ENCODE measurements at regions not wholly inside any gene's neighbourhood (a gene's known extent, or its start where the extent isn't known, plus 50 kb on each side); places are given as distances from the start of the nearest gene placed in this dataset.

DNA sequence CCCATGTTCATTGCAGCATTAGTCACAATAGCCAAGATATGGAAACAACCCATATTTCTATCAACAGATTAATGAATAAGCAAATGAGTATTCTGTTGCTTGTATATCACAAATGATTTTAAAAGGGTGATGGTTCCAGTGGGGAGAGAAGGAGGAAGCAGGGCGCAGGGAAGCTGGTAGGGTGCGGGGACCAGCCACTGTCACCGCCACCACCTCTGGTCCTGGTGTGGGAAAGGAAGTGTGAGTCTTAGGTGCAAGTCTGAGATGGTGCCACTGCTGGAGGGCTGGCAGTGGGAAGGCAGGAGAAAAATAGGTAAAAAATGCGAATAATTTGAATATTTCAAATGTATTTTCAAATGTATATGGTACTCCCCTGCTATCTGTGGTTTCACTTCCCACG lies 286.8 kb upstream of the DDX53 start:
- no peaks in the 10 kb centered on the region for H3K36me3 ChIP-seq (ENCODE audit: control insufficient read depth in 1 of 2, insufficient read depth in 2 of 2, low read length in 1 of 2)
- ATAC-seq (ENCODE audit: low FRiP score), result no peak
- 71 to 90% methylated on average over 5 of the region's 5 CpGs for WGBS, 2 donors
- no peaks in the 10 kb centered on the region for H3K27me3 ChIP-seq (ENCODE audit: control insufficient read depth in 1 of 2, insufficient read depth in 2 of 2, low read length in 1 of 2)
- no peak overlapping the region for H3K4me3 ChIP-seq (ENCODE audit: low read length in 2 of 2)
- no peak overlapping the region for H3K27ac ChIP-seq (ENCODE audit: low read depth in 1 of 2, low read length in 2 of 2)
- no peak for DNase-seq
- H3K9me3 ChIP-seq (ENCODE audit: control insufficient read depth, low read length), result no peaks in the 10 kb centered on the region
- H3K4me1 ChIP-seq (ENCODE audit: control insufficient read depth in 1 of 2, insufficient read depth in 2 of 2, low read length in 2 of 2), result no peaks in the 10 kb centered on the region
- intact Hi-C loops (cut with DNase I), result no loop called here

DNA sequence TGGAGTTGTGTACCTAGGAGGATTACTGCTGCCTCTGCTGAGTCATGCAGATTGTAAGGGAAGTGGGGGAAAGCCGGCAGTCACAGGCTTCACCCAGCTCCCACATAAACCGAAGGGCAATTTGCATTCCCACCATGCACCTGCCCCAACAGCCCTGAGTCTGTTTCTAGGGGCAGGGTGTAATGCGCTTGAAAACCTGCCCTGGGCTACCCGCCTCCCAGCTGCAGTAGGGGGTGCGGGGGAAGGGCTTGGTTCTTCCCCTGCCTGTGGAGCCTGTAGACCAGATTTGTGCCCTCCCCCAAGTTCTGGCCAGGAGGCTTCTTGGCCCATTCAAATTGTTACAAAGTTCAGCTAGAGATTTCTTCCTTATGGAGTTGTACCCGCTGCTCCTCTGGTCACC lies 269.2 kb upstream of the DDX53 start:
- no peak for ATAC-seq (ENCODE audit: low FRiP score)
- DNase-seq, result no peak
- Histone ChIP-seq H3K4me1 (ENCODE audit: control insufficient read depth in 1 of 2, insufficient read depth in 2 of 2, low read length in 2 of 2) (no peaks in the 10 kb centered on the region), H3K9me3 (ENCODE audit: control insufficient read depth, low read length) (no peaks in the 10 kb centered on the region), H3K4me3 (ENCODE audit: low read length in 2 of 2) (no peak overlapping the region), H3K27ac (ENCODE audit: low read depth in 1 of 2, low read length in 2 of 2) (no peak overlapping the region), H3K27me3 (ENCODE audit: control insufficient read depth in 1 of 2, insufficient read depth in 2 of 2, low read length in 1 of 2) (no peaks in the 10 kb centered on the region), H3K36me3 (ENCODE audit: control insufficient read depth in 1 of 2, insufficient read depth in 2 of 2, low read length in 1 of 2) (no peaks in the 10 kb centered on the region)
- WGBS, 2 donors, result 67 to 90% methylated on average over 6 of the region's 6 CpGs
- intact Hi-C loops (cut with DNase I), result no loop called here

DNA sequence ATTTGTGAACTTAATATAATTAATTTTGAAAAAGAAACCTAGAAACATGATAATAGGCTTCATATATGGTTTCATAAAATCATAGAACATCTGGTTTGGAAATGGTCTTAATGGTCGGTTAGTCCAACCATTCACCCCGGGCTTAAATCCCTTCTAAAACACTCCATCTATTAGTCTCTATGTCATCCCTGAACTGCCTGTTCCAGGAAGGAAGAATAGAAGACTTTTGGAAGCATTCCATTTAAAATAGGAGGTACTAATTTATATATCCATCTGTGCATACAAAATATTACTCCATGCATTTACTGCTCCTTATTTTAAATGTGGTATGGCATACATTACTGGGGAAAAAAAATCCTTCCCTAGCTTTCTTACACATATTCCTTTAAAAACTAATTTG lies 262.2 kb upstream of the DDX53 start:
- H3K4me3 ChIP-seq (ENCODE audit: low read length in 2 of 2), result no peak overlapping the region
- H3K9me3 ChIP-seq (ENCODE audit: control insufficient read depth, low read length), result no peaks in the 10 kb centered on the region
- intact Hi-C loops (cut with DNase I), result no loop called here
- H3K27ac ChIP-seq (ENCODE audit: low read depth in 1 of 2, low read length in 2 of 2), result no peak overlapping the region
- WGBS, 2 donors, result 68 to 78% methylated on average over 2 of the region's 2 CpGs
- ATAC-seq (ENCODE audit: low FRiP score) (no peak), DNase-seq (no peak)
- no peaks in the 10 kb centered on the region for H3K27me3 ChIP-seq (ENCODE audit: control insufficient read depth in 1 of 2, insufficient read depth in 2 of 2, low read length in 1 of 2)
- H3K4me1 ChIP-seq (ENCODE audit: control insufficient read depth in 1 of 2, insufficient read depth in 2 of 2, low read length in 2 of 2), result no peaks in the 10 kb centered on the region
- no peaks in the 10 kb centered on the region for H3K36me3 ChIP-seq (ENCODE audit: control insufficient read depth in 1 of 2, insufficient read depth in 2 of 2, low read length in 1 of 2)

DNA sequence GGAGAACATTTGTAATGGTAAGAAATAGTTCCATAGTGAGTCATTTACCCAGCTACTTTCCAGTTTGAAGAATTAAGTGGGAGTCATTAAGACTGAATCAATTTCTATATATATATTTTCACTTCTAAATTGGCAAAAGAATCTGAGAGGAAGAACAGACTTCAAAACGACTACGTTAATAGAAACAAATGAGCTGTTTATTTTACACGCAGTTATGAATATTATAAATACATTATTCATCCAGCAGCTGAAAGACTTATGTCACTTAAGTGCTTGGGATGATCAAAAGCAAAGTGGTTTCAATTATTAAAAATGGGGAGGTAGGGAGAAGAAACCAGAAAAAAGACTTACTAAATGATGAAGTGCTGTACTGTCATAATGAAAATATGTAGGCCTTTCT lies 260.5 kb upstream of the DDX53 start:
- ATAC-seq (ENCODE audit: low FRiP score) (no peak), DNase-seq (no peak)
- Histone ChIP-seq H3K4me1 (ENCODE audit: control insufficient read depth in 1 of 2, insufficient read depth in 2 of 2, low read length in 2 of 2) (no peaks in the 10 kb centered on the region), H3K36me3 (ENCODE audit: control insufficient read depth in 1 of 2, insufficient read depth in 2 of 2, low read length in 1 of 2) (no peaks in the 10 kb centered on the region), H3K9me3 (ENCODE audit: control insufficient read depth, low read length) (no peaks in the 10 kb centered on the region), H3K27me3 (ENCODE audit: control insufficient read depth in 1 of 2, insufficient read depth in 2 of 2, low read length in 1 of 2) (no peaks in the 10 kb centered on the region), H3K27ac (ENCODE audit: low read depth in 1 of 2, low read length in 2 of 2) (no peak overlapping the region), H3K4me3 (ENCODE audit: low read length in 2 of 2) (no peak overlapping the region)
- 43 to 51% methylated on average over 3 of the region's 3 CpGs for WGBS, 2 donors
- intact Hi-C loops (cut with DNase I), result no loop called here

- no peaks in the 10 kb centered on the region for H3K4me1 ChIP-seq (ENCODE audit: control insufficient read depth in 1 of 2, insufficient read depth in 2 of 2, low read length in 2 of 2)
- H3K27me3 ChIP-seq (ENCODE audit: control insufficient read depth in 1 of 2, insufficient read depth in 2 of 2, low read length in 1 of 2), result no peaks in the 10 kb centered on the region
- intact Hi-C loops (cut with DNase I), result no loop called here
- no peaks in the 10 kb centered on the region for H3K36me3 ChIP-seq (ENCODE audit: control insufficient read depth in 1 of 2, insufficient read depth in 2 of 2, low read length in 1 of 2)
- ATAC-seq (ENCODE audit: low FRiP score) (no peak), DNase-seq (no peak)
- no peak overlapping the region for H3K27ac ChIP-seq (ENCODE audit: low read depth in 1 of 2, low read length in 2 of 2)
- 14 to 33% methylated on average over 4 of the region's 4 CpGs for WGBS, 2 donors
- no peak overlapping the region for H3K4me3 ChIP-seq (ENCODE audit: low read length in 2 of 2)
- H3K9me3 ChIP-seq (ENCODE audit: control insufficient read depth, low read length), result no peaks in the 10 kb centered on the region
Observed at GRCh38 chrX:22740836-22741235, 258.9 kb upstream of the DDX53 start.

DNA sequence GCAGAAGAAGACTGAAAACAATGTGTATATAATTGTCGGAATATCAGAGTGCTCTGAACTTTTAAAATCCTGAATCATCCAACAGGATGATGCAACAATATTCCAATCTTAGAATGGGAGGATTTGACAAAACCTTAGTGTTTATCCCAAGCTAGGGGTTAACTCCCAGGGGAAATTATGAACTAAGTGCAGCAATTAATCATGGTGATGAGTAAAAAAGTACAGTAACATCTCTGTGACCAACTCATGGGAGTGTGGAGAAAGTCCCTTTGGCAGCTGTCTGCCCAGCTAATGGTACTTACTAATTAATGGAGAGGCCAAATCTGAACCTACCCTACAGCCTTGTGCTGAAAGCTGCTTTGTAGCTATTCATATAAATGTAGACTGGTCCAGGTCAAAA lies 257.6 kb upstream of the DDX53 start:
- no peak overlapping the region for H3K4me3 ChIP-seq (ENCODE audit: low read length in 2 of 2)
- no peak overlapping the region for H3K27ac ChIP-seq (ENCODE audit: low read depth in 1 of 2, low read length in 2 of 2)
- WGBS, 2 donors, result 77 to 79% methylated on average over 1 of the region's 1 CpG
- intact Hi-C loops (cut with DNase I), result no loop called here
- H3K27me3 ChIP-seq (ENCODE audit: control insufficient read depth in 1 of 2, insufficient read depth in 2 of 2, low read length in 1 of 2), result no peaks in the 10 kb centered on the region
- ATAC-seq (ENCODE audit: low FRiP score) (no peak), DNase-seq (no peak)
- H3K4me1 ChIP-seq (ENCODE audit: control insufficient read depth in 1 of 2, insufficient read depth in 2 of 2, low read length in 2 of 2), result no peaks in the 10 kb centered on the region
- H3K36me3 ChIP-seq (ENCODE audit: control insufficient read depth in 1 of 2, insufficient read depth in 2 of 2, low read length in 1 of 2), result no peaks in the 10 kb centered on the region
- H3K9me3 ChIP-seq (ENCODE audit: control insufficient read depth, low read length), result no peaks in the 10 kb centered on the region

DNA sequence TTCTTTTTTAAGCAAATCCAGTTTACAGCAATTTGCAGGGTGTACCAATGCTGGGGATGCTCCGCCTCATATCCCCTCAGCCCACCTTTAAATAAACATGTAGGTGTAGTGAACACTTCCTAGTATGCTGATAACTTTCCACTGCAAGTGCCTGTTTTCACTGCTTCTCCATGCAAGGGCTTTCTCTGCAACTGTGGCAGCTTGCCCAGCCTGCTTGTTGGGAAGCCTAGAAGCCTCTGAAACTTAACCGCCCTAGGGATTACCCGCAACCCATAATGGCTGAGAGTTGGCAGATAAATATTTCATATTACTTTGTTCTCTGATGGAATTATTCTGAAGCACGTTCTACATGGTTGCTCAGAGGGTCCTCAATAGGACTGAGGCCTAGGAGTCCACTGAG lies 253.7 kb upstream of the DDX53 start:
- intact Hi-C loops (cut with DNase I), result loop anchor here in 1 of 2 donors (5.0 kb wide), 1 partner anchor 609 kb away; no protein-coding TSS in a partner anchor
- DNase-seq (no peak), ATAC-seq (ENCODE audit: low FRiP score) (no peak)

GRCh38 chrX:22748093-22748999 lies 251.4 kb upstream of the DDX53 start:
- no peak overlapping the region for H3K27ac ChIP-seq (ENCODE audit: low read depth in 1 of 2, low read length in 2 of 2)
- no peaks in the 10 kb centered on the region for H3K27me3 ChIP-seq (ENCODE audit: control insufficient read depth in 1 of 2, insufficient read depth in 2 of 2, low read length in 1 of 2)
- DNase-seq (peak in 1 of 2 donors; percentile 50), ATAC-seq (ENCODE audit: low FRiP score) (peak; percentile 66)
- no peaks in the 10 kb centered on the region for H3K4me1 ChIP-seq (ENCODE audit: control insufficient read depth in 1 of 2, insufficient read depth in 2 of 2, low read length in 2 of 2)
- no peaks in the 10 kb centered on the region for H3K9me3 ChIP-seq (ENCODE audit: control insufficient read depth, low read length)
- intact Hi-C loops (cut with DNase I), result loop anchor here (2.0 to 5.0 kb wide), 2 partner anchors 611 to 612 kb away; no protein-coding TSS in a partner anchor
- no peak overlapping the region for H3K4me3 ChIP-seq (ENCODE audit: low read length in 2 of 2)
- WGBS, 2 donors, result 14 to 27% methylated on average over 7 of the region's 7 CpGs
- H3K36me3 ChIP-seq (ENCODE audit: control insufficient read depth in 1 of 2, insufficient read depth in 2 of 2, low read length in 1 of 2), result no peaks in the 10 kb centered on the region

More for the DNA sequence above, 253.7 kb upstream of the DDX53 start:
- H3K36me3 ChIP-seq (ENCODE audit: control insufficient read depth in 1 of 2, insufficient read depth in 2 of 2, low read length in 1 of 2), result no peaks in the 10 kb centered on the region
- H3K9me3 ChIP-seq (ENCODE audit: control insufficient read depth, low read length), result no peaks in the 10 kb centered on the region
- WGBS, 2 donors, result 81 to 85% methylated on average over 4 of the region's 4 CpGs
- no peaks in the 10 kb centered on the region for H3K4me1 ChIP-seq (ENCODE audit: control insufficient read depth in 1 of 2, insufficient read depth in 2 of 2, low read length in 2 of 2)
- H3K4me3 ChIP-seq (ENCODE audit: low read length in 2 of 2), result no peak overlapping the region
- no peaks in the 10 kb centered on the region for H3K27me3 ChIP-seq (ENCODE audit: control insufficient read depth in 1 of 2, insufficient read depth in 2 of 2, low read length in 1 of 2)
- H3K27ac ChIP-seq (ENCODE audit: low read depth in 1 of 2, low read length in 2 of 2), result no peak overlapping the region

- no peaks in the 10 kb centered on the region for H3K36me3 ChIP-seq (ENCODE audit: control insufficient read depth in 1 of 2, insufficient read depth in 2 of 2, low read length in 1 of 2)
- no peak overlapping the region for H3K4me3 ChIP-seq (ENCODE audit: low read length in 2 of 2)
- H3K27me3 ChIP-seq (ENCODE audit: control insufficient read depth in 1 of 2, insufficient read depth in 2 of 2, low read length in 1 of 2), result no peaks in the 10 kb centered on the region
- H3K4me1 ChIP-seq (ENCODE audit: control insufficient read depth in 1 of 2, insufficient read depth in 2 of 2, low read length in 2 of 2), result peaks cover 0 to 2% of the 10 kb centered on the region in 2 donors
- DNase-seq (no peak), ATAC-seq (ENCODE audit: low FRiP score) (no peak)
- intact Hi-C loops (cut with DNase I), result no loop called here
- H3K9me3 ChIP-seq (ENCODE audit: control insufficient read depth, low read length), result no peaks in the 10 kb centered on the region
- no peak overlapping the region for H3K27ac ChIP-seq (ENCODE audit: low read depth in 1 of 2, low read length in 2 of 2)
- 67 to 74% methylated on average over 6 of the region's 6 CpGs for WGBS, 2 donors
Observed at GRCh38 chrX:22758807-22759481, 240.8 kb upstream of the DDX53 start.
